ENCODE measurements at regions not wholly inside any gene's neighbourhood (a gene's known extent, or its start where the extent isn't known, plus 50 kb on each side); places are given as distances from the start of the nearest gene placed in this dataset.

DNA sequence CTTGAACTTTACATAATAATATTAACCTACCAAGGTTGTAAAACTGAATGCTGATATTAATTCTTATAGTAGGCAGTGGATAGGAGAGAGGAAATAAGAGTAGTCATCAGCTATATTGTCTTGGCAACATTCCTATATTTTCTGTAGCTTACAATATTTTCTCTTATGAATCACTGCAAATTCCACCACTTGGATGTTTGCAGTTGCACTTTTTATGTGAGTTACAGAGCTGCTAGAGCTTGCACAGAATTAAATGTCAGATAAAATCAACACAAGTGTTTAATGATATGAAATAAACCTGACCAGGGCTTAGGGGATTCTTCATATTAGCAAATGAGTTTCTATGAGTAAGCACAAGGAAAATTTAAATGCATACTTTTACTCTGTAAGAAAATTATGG, 1710.1 kb downstream of the SI start:
- no peak for DNase-seq (ENCODE audit: low read depth, low spot score)
- H3K9ac ChIP-seq (replicated peaks; ENCODE audit: extremely low read depth, insufficient read depth, low read length), result no peak overlapping the region
- dilution Hi-C loops (cut with MboI; ENCODE audit: extremely low pct_ligation_motif_present, low sequenced_read_pairs), result no loop called here
- no peaks in the 10 kb centered on the region for H3K27me3 ChIP-seq (ENCODE audit: control insufficient read depth in 2 of 2, insufficient read depth in 2 of 2, low read length in 2 of 2)
- H4K20me1 ChIP-seq (replicated peaks; ENCODE audit: control insufficient read depth, extremely low read depth, insufficient read depth, low read length), result no peaks in the 10 kb centered on the region
- H3K4me1 ChIP-seq (ENCODE audit: control insufficient read depth, extremely low read depth, insufficient read depth, low read length), result no peaks in the 10 kb centered on the region
- H3K4me2 ChIP-seq (ENCODE audit: insufficient read depth, low read length), result no peak overlapping the region
- H2AFZ ChIP-seq (ENCODE audit: low read depth, low read length), result no peak overlapping the region
- H3K27ac ChIP-seq (ENCODE audit: insufficient read depth, low read depth, low read length), result no peak overlapping the region
- FAIRE-seq, result no peak
- BruUV-seq (replicated peaks), result no TSS peak
- H3K9me3 ChIP-seq (replicated peaks; ENCODE audit: control insufficient read depth, insufficient read depth, low read length), result peaks cover 5% of the 10 kb centered on the region
- ChIA-PET CTCF (no interaction called here), POLR2A (no interaction called here)
- no peaks in the 10 kb centered on the region for H3K9me1 ChIP-seq (replicated peaks; ENCODE audit: control insufficient read depth, extremely low read depth, insufficient read depth, low read length)
- H3K4me3 ChIP-seq (replicated peaks in 1 of 3; ENCODE audit: insufficient read depth in 1 of 3, low read depth in 1 of 3, low read length in 3 of 3), result no peak overlapping the region
- H3K36me3 ChIP-seq (ENCODE audit: control insufficient read depth in 2 of 2, extremely low read depth in 1 of 2, insufficient read depth in 2 of 2, low read length in 2 of 2), result no peaks in the 10 kb centered on the region
- no peaks in the 10 kb centered on the region for H3K79me2 ChIP-seq (ENCODE audit: control insufficient read depth, insufficient read depth, low read length)
- TF ChIP-seq, protein P1, sequence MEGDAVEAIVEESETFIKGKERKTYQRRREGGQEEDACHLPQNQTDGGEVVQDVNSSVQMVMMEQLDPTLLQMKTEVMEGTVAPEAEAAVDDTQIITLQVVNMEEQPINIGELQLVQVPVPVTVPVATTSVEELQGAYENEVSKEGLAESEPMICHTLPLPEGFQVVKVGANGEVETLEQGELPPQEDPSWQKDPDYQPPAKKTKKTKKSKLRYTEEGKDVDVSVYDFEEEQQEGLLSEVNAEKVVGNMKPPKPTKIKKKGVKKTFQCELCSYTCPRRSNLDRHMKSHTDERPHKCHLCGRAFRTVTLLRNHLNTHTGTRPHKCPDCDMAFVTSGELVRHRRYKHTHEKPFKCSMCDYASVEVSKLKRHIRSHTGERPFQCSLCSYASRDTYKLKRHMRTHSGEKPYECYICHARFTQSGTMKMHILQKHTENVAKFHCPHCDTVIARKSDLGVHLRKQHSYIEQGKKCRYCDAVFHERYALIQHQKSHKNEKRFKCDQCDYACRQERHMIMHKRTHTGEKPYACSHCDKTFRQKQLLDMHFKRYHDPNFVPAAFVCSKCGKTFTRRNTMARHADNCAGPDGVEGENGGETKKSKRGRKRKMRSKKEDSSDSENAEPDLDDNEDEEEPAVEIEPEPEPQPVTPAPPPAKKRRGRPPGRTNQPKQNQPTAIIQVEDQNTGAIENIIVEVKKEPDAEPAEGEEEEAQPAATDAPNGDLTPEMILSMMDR (IDR thresholded peaks at IDR 0.05; ENCODE audit: extremely low read depth in 1 of 2, insufficient read depth in 1 of 2, low read depth in 1 of 2, low read length in 2 of 2), result no peak
- TF ChIP-seq MYC (IDR thresholded peaks at IDR 0.05; ENCODE audit: low read depth, low read length) (no peak), EZH2 (IDR thresholded peaks at IDR 0.05; ENCODE audit: borderline replicate concordance, low read depth, low read length, severe bottlenecking) (no peak), FOS (IDR thresholded peaks at IDR 0.05; ENCODE audit: borderline replicate concordance, insufficient read depth, low read length) (no peak), POLR2A (IDR thresholded peaks at IDR 0.05; ENCODE audit: low read depth, low read length) (no peak), GATA2 (IDR thresholded peaks at IDR 0.05; ENCODE audit: insufficient read depth, insufficient read length, low read depth, low read length) (no peak), JUN (IDR thresholded peaks at IDR 0.05; ENCODE audit: borderline replicate concordance, insufficient read depth, insufficient read length, low read depth) (no peak), POLR2AphosphoS5 (IDR thresholded peaks at IDR 0.05; ENCODE audit: insufficient read depth, low read depth, low read length) (no peak)
- TF ChIP-seq, protein P2, sequence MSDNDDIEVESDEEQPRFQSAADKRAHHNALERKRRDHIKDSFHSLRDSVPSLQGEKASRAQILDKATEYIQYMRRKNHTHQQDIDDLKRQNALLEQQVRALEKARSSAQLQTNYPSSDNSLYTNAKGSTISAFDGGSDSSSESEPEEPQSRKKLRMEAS (IDR thresholded peaks at IDR 0.05; ENCODE audit: insufficient read depth, insufficient read length), result no peak
- intact Hi-C loops (cut with micrococcal nuclease), result no loop called here

All from endothelial cell of umbilical vein (primary cell).